ENCODE measurements at regions not wholly inside any gene's neighbourhood (a gene's known extent, or its start where the extent isn't known, plus 50 kb on each side); places are given as distances from the start of the nearest gene placed in this dataset.

DNA sequence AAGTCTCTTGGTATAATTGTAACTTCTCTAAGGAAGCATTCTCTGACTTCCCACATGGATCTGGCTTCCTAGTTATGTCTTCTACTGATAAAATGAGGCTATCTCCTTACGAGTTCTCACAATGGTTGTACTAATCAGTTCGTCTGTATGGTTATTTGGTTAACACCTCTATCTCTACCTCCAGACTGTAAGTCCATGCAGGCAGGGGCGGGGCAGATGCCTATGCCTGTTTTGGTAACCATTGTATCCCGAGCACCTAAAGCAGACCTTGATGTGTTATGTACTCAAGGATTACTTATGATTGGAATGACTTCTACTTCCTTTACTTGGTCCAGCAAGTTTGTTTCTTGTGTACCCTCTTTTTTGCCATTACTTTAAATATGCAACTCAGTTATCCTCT, 125.0 kb upstream of the PITX1 start (continued):
- no peak for TF ChIP-seq RORA (CRISPR knock-in tag; IDR thresholded peaks at IDR 0.05)
- no peak for TF ChIP-seq ZNF12 (CRISPR knock-in tag; IDR thresholded peaks at IDR 0.05)
- TF ChIP-seq ELF3 (CRISPR knock-in tag; IDR thresholded peaks at IDR 0.05) = 0 out of 2 replicates have a peak, but pooled peaks have one; percentile 44
- no peak for TF ChIP-seq SOX6 (IDR thresholded peaks at IDR 0.05)
- peak; percentile 49 for TF ChIP-seq SOX6 (CRISPR knock-in tag; IDR thresholded peaks at IDR 0.05)
- no peak for TF ChIP-seq NFRKB (IDR thresholded peaks at IDR 0.05)
- no peak for TF ChIP-seq FOXC1 (CRISPR knock-in tag; IDR thresholded peaks at IDR 0.05; ENCODE audit: borderline replicate concordance)
- peak; percentile 41; the same call in 1 of the 2 replicates for TF ChIP-seq RCOR2 (CRISPR knock-in tag; IDR thresholded peaks at IDR 0.05)
- TF ChIP-seq ZNF430 (CRISPR knock-in tag; IDR thresholded peaks at IDR 0.05) = no peak
- TF ChIP-seq, protein P1, sequence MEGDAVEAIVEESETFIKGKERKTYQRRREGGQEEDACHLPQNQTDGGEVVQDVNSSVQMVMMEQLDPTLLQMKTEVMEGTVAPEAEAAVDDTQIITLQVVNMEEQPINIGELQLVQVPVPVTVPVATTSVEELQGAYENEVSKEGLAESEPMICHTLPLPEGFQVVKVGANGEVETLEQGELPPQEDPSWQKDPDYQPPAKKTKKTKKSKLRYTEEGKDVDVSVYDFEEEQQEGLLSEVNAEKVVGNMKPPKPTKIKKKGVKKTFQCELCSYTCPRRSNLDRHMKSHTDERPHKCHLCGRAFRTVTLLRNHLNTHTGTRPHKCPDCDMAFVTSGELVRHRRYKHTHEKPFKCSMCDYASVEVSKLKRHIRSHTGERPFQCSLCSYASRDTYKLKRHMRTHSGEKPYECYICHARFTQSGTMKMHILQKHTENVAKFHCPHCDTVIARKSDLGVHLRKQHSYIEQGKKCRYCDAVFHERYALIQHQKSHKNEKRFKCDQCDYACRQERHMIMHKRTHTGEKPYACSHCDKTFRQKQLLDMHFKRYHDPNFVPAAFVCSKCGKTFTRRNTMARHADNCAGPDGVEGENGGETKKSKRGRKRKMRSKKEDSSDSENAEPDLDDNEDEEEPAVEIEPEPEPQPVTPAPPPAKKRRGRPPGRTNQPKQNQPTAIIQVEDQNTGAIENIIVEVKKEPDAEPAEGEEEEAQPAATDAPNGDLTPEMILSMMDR (CRISPR knock-in tag; IDR thresholded peaks at IDR 0.05) = no peak
- TF ChIP-seq SP1 (IDR thresholded peaks at IDR 0.05) = no peak
- TF ChIP-seq SP1 (CRISPR knock-in tag; IDR thresholded peaks at IDR 0.05) = no peak
- TF ChIP-seq ZNF737 (CRISPR knock-in tag; IDR thresholded peaks at IDR 0.05; ENCODE audit: borderline replicate concordance) = no peak
- TF ChIP-seq, protein P2, sequence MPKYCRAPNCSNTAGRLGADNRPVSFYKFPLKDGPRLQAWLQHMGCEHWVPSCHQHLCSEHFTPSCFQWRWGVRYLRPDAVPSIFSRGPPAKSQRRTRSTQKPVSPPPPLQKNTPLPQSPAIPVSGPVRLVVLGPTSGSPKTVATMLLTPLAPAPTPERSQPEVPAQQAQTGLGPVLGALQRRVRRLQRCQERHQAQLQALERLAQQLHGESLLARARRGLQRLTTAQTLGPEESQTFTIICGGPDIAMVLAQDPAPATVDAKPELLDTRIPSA (CRISPR knock-in tag; IDR thresholded peaks at IDR 0.05; ENCODE audit: borderline replicate concordance) = no peak
- TF ChIP-seq, protein P3, sequence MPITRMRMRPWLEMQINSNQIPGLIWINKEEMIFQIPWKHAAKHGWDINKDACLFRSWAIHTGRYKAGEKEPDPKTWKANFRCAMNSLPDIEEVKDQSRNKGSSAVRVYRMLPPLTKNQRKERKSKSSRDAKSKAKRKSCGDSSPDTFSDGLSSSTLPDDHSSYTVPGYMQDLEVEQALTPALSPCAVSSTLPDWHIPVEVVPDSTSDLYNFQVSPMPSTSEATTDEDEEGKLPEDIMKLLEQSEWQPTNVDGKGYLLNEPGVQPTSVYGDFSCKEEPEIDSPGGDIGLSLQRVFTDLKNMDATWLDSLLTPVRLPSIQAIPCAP (CRISPR knock-in tag; IDR thresholded peaks at IDR 0.05; ENCODE audit: low read depth) = no peak
- no peak for TF ChIP-seq ZNF772 (CRISPR knock-in tag; IDR thresholded peaks at IDR 0.05)
- TF ChIP-seq, protein P4, sequence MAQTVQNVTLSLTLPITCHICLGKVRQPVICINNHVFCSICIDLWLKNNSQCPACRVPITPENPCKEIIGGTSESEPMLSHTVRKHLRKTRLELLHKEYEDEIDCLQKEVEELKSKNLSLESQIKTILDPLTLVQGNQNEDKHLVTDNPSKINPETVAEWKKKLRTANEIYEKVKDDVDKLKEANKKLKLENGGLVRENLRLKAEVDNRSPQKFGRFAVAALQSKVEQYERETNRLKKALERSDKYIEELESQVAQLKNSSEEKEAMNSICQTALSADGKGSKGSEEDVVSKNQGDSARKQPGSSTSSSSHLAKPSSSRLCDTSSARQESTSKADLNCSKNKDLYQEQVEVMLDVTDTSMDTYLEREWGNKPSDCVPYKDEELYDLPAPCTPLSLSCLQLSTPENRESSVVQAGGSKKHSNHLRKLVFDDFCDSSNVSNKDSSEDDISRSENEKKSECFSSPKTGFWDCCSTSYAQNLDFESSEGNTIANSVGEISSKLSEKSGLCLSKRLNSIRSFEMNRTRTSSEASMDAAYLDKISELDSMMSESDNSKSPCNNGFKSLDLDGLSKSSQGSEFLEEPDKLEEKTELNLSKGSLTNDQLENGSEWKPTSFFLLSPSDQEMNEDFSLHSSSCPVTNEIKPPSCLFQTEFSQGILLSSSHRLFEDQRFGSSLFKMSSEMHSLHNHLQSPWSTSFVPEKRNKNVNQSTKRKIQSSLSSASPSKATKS (CRISPR knock-in tag; IDR thresholded peaks at IDR 0.05) = no peak
- TF ChIP-seq, protein P5, sequence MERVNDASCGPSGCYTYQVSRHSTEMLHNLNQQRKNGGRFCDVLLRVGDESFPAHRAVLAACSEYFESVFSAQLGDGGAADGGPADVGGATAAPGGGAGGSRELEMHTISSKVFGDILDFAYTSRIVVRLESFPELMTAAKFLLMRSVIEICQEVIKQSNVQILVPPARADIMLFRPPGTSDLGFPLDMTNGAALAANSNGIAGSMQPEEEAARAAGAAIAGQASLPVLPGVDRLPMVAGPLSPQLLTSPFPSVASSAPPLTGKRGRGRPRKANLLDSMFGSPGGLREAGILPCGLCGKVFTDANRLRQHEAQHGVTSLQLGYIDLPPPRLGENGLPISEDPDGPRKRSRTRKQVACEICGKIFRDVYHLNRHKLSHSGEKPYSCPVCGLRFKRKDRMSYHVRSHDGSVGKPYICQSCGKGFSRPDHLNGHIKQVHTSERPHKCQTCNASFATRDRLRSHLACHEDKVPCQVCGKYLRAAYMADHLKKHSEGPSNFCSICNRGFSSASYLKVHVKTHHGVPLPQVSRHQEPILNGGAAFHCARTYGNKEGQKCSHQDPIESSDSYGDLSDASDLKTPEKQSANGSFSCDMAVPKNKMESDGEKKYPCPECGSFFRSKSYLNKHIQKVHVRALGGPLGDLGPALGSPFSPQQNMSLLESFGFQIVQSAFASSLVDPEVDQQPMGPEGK (CRISPR knock-in tag; IDR thresholded peaks at IDR 0.05) = 0 out of 2 replicates have a peak, but pooled peaks have one; percentile 11
- TF ChIP-seq, protein P6, sequence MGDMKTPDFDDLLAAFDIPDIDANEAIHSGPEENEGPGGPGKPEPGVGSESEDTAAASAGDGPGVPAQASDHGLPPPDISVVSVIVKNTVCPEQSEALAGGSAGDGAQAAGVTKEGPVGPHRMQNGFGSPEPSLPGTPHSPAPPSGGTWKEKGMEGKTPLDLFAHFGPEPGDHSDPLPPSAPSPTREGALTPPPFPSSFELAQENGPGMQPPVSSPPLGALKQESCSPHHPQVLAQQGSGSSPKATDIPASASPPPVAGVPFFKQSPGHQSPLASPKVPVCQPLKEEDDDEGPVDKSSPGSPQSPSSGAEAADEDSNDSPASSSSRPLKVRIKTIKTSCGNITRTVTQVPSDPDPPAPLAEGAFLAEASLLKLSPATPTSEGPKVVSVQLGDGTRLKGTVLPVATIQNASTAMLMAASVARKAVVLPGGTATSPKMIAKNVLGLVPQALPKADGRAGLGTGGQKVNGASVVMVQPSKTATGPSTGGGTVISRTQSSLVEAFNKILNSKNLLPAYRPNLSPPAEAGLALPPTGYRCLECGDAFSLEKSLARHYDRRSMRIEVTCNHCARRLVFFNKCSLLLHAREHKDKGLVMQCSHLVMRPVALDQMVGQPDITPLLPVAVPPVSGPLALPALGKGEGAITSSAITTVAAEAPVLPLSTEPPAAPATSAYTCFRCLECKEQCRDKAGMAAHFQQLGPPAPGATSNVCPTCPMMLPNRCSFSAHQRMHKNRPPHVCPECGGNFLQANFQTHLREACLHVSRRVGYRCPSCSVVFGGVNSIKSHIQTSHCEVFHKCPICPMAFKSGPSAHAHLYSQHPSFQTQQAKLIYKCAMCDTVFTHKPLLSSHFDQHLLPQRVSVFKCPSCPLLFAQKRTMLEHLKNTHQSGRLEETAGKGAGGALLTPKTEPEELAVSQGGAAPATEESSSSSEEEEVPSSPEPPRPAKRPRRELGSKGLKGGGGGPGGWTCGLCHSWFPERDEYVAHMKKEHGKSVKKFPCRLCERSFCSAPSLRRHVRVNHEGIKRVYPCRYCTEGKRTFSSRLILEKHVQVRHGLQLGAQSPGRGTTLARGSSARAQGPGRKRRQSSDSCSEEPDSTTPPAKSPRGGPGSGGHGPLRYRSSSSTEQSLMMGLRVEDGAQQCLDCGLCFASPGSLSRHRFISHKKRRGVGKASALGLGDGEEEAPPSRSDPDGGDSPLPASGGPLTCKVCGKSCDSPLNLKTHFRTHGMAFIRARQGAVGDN (CRISPR knock-in tag; IDR thresholded peaks at IDR 0.05) = no peak

Measured in HepG2 (cell line).